NCI-H1105 treated with DMSO at 0.1 percent for 48 hours (cell line): ENCODE measurements at regions not wholly inside any gene's neighbourhood (a gene's known extent, or its start where the extent isn't known, plus 50 kb on each side); places are given as distances from the start of the nearest gene placed in this dataset.

Experiments used
- DNase-seq: peaks from one replicate; lab custom pipeline; 2025; lab: John Stamatoyannopoulos, UW

DNA sequence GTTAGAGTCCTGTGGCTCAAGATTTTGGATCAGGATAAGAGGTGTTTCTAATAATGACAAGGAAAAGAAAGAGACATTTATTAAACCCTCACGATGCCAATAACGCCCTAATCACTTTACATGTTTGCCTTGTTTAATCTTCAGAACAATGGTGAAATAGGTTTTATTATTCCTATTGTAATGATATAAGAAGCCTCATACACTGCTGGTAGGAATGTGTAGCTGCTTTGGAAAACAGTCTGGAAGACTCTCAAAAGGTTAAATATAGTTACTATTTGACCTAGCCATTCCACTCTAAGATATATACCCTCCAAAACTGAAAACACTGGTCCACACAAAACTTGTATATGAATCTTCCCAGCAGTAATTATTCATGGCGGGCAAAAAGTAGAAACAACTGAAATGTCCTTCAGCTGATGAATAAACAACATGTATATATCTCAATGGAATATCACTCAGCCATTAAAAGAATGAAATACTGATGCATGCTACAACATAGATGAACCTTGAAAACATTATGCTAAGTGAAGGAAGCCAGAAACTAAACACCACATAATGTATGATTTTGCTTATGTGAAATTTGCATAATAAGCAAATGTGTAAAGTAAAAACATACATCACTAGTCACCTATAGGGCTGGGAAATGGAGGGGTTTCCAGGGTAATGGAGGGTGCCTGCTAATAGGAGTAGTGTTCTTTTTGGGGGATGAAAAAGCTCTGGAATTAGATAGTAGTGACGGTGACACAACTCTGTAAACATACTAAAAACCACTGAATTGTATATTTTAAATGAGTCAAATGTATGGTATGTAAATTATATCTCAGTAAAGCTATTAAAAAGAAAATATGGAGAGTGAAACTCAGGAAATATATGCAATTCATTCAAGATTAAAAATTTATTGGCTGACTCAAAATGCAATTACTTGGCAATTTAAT lies 76.9 kb upstream of the ANK3 start:
- no peak for DNase-seq

DNA sequence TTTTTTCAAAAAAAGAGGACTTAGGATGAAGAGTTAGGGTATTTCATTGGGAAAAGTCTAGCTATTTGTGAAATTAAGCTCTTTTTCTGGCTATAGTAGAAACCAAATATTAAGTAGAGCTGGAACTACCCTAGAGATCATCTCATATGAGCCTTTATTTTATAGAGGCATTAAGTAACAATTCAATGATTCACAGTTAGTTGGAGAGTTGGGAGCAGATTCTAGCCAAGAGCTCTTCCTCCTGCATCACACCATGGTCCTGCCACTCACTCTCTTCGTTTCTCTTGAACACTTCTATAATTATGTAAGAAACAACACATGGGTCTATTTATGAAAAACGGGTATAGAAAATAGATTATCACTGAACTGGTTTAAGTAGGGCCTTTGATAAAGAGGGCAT lies 76.1 kb upstream of the ANK3 start:
- no peak for DNase-seq

DNA sequence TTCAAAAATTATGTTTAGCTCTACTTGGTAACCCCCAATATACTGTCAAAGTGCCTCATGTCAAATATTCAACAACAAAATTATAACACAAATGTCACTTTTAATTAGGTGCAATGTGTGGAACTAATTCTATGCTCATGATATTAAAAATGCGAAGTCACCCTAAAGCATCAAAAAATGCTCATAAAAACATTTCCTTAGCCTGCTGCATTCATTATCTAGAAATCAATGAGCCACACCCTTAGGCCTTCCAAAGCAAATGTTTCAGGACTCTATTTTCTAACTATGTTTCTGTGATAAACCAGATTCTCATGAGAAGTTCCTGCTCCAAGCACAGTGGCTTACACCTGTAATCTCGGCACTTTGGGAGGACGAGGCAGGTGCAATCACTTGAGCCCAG lies 75.0 kb upstream of the ANK3 start:
- DNase-seq, result no peak

DNA sequence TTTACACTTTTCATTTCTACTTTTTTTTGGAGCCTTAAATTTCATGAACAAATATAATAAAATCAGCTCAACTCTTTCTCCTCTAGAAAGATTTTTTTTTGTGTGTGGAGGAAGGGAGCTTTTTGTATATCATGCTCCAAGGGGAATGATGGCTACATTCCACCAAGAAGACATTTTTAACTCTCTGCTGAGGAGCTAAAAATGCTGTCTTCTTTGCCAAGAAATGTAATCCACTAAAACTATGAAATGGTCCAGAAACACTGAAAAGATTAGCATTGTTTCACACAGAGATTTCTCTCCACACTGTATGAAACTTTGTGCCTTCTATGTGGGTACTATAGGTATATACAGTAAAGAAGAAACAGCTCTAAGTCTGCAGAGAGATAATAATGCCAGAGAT lies 74.1 kb upstream of the ANK3 start:
- no peak for DNase-seq

DNA sequence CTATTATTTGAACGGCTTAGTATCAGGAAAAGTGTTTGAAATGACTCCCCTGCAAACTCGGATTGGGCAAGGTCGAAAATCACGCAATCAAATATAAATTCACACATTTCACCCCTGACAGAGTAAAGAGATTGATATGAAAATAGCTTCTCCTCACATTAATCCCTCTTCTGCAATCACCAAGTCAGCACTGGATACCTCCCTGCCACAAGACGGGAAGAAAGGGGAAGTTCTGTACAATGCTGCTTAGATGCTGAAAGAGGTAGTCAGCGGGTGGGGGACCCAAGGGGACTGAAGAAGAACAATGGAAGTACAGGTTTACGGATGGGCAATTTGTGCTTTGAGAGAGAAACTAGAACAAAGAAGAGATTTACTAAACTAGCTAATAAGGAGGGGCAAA lies 72.0 kb upstream of the ANK3 start:
- no peak for DNase-seq

DNA sequence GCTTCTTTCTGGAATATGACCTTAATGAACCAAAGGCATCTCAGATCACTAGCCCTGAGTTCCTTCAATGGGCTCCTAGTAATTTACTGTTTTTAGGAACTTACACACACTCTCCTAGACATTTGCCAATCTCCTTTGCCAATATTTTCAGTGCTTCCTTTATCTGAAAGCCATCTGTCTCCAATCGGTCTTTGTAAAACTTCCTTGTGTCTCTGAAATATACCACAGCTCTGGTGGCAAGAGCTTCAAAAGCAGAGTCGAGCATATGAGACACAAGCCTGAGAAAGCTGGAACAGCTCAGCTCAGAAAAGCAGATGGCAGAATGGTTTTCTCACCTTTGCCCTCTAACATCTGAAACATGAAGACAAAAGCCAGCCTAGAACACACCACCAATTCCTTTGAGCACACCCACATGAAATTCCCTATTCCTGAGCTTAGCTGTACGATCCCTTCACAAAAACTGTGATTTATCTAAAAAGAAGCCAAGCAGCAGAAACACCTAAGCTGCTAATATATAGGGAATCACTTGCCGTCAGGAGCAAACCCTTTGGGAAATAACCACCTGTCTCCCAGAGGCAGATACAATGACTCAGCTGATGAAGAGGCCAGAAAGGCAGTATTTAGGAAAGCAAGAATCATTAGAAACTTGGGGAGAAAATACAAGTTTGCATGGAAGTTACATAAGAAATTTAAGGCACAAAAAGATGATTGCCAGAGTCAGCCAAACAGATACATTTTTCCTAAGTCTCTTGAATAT lies 70.2 kb upstream of the ANK3 start:
- DNase-seq, result no peak

DNA sequence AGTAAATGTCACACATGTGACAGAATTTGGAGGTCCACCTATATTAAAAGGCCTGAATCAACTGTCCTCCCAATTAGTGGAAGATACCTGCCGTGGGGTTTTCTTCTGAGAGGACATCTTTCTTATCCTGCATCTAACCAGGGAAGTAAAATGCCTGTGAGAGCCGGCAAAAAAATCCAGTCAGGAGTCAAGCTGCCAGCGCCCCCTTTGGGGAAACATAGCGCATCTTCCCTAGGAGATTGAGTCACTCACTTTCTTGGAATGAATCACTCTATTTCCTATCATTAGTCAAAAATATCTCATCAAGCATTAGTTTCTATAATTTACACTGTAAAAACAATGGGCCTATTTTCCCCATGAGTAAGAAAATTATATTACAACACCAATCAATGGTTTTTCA lies 66.4 kb upstream of the ANK3 start:
- no peak for DNase-seq

DNA sequence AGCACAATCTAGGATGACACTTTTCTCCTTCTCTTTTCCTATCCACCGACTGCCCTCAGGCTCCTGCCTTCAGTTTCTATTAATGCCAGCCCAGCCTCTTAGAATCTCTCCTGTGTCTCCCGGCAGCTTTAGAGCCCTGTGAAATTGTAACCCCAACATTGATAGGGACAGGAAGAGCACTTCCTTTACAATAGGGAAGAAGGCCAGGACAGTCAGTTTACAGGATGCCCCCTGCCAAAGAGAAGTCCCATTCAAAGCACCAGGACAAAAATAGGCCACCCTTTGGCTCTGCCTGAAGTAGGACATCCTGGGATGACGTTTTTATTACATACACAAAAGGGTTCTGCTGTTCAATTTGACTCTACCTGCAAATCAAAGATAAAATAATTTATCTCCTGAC lies 64.7 kb upstream of the ANK3 start:
- DNase-seq, result no peak

DNA sequence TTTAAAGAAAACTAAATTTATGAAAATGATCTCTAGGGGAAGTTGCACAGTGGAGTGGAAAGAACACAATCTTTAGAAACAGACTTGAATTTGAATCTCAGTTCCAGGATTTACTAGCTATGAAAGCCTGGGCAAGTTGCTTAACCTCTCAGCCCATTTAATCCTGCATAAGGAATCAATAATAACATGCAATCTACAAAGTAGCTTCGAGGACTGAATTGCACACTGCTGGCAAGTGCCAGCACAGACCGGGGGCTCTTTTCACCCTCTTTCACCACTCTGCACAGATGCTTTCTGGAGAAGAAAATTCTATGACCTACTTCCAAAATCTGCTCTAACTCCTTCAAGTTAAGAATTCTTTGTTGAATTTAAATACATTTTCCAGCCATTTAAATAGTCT lies 63.4 kb upstream of the ANK3 start:
- no peak for DNase-seq

DNA sequence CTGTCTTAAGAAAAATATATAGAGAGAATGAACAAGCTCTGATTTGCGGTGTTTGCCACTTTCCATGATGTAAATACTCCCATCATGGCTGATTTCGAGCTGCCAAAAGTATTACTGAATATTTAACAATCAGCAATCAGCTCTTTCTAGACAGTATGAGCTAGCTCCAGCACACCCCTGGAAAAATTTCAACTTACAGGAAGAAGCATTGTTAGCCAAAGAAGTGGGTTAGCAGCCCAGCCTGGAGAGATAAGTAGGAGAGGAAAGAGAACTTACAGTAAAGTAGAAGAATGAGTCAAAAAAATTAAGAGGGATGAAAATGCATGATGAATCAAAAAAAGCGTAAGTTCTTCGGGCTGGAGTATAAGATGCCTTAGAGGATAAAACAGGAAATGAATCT lies 60.6 kb upstream of the ANK3 start:
- DNase-seq, result no peak

DNA sequence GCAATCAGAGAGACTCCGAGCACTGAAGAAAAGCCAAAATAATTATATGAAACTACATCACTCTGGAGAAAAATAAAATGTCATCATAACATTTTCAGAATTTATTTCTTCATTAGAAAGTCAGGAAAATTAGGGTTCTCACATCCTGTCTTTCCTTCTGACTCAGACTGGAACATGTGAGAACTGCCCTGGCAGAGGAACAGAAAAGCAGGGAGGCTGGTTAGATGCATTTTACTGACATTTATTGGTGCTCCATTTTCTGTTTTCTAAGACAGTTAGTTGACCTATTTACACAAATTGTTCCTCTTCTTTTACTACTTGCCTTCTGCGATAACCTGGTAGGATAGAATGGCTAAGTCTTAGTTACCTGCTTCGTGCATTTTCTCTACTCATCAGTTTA lies 58.6 kb upstream of the ANK3 start:
- no peak for DNase-seq

DNA sequence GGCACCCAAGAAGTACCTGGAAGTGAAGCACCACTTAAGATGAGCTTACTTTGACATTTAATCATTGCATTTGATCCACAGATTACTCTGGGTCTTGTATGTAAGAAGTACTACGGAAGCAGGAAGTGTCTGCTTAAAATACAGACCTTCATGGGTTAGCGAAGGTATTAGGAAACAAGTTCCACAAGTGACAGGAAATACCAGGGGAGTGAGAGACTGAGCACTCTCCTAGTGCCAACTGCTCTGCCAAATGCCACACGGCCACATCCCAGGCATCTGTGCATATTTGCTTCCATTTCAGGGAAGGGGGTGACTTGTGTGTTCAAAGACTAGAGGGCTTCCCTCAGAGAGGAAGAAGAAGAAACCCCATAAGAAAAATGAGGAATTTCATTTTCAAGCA lies 57.2 kb upstream of the ANK3 start:
- DNase-seq, result no peak

DNA sequence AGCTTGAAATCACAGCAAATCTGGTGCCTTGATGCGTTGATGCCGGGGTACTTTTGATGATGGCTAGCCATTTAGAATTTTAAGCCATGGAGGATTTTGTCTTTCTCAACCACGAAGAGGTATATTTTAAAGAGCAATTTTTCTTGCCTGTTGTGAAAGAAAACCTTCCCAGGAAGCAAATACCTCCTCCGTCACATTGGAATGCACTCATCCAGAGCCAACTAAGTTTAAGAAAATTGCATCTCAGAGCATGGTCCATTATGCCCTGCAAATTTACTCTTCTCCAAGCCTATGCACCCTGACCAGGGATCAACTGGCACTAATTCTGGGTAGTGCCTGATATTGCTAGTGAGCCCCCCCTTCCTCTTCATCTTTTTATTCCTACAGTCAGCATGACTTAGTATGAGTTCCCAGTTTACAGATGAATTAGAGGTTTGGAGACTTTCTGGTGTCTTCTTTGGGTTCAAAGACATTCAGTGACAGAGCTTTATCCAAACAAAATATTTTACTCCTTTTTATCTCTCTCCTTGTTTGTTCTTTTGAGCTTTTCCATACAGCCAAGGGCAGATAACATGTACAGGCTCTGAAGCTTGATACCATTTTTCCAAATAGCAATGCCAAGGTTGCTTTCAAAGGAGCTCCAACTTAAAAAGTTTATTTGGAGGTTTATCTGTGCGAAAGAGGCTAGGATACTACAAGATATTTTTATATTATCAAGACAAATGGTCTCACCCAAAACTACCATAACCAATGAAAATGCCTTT lies 56.6 kb upstream of the ANK3 start:
- DNase-seq, result no peak

DNA sequence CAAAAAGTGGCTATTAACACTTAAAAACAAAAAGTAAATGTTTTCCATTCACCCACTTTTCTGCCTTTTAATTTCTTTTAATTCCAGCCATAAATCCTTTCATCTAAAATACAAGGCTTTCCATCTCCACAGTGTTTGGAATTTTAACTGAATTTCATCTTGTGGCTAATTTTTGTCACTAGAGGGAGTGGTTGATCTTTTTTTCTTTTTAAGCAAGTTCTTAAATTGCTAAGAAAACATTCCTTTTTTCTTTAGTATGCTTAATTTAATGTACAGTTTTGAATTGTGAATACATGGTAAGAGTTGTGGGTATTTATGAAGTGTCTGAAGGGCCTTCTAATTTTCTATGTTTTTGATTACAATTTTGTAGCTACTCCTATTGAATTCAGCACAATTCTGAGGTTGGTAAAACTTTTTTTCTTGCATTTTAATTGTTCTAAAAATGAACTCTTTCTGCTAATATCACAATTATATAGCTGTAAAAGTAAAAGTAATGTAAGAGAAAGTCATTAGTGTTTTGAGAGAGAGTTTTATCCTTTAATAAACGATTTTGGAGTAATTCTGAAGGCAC lies 54.9 kb upstream of the ANK3 start:
- DNase-seq, result peak; percentile 6

DNA sequence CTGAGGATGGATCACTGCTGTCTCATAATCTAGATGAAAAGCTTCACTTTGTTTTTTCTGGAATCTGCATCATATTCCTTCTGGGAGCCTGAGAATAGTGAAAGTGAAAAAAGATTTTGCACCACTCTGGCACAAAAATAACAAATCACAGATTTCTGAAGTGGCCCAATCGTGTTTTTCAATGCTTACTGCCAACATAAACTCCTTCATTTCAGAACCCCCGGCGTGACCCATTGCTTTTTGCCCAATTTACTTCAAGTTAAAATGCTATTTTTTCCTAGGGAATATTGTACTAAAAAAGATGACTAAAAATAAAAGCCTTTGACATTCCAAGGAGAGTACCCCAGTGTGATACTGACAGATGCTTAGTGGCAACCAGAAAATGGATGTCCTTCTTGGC lies 53.7 kb upstream of the ANK3 start:
- DNase-seq, result no peak

DNA sequence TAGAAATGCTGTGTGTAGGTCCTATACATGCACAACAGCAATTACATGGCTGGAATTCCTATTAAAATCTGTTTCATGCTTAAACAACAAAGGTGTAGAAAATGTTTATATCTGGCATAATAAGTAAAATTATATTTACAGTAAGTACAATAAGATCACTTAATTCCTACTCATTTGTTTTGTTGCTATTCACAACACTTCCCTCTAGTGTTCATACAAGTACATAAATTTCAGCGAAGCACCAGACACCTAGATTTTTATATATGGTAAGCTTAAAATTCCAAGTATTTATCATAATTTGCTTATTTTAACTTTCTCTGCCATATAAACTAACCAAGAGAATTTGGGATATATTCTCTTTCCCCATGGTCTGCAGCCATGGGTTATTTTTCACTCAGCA lies 51.8 kb upstream of the ANK3 start:
- peak; percentile 20 for DNase-seq

DNA sequence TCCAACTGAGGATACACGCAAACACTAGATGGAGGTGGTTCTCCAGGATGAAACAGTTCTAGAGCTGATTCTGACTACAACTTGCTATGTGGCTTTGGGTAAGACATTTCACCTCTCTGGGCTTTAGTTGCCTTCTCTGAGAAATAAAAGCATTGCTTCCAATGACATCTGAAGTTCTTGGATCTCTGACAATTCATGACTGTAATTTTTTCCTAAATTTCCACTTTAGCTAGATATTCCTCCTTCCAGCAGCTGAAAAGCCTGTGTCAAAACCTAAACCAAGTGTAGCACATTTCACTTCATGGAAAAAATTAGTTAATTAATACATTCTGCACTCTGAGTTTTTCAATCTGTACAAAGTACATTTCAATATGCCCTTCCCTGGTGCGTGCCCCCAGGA lies 50.0 kb upstream of the ANK3 start:
- no peak for DNase-seq
